Heart left ventricle (tissue), 13 donors: ENCODE measurements at regions not wholly inside any gene's neighbourhood (a gene's known extent, or its start where the extent isn't known, plus 50 kb on each side); places are given as distances from the start of the nearest gene placed in this dataset.

ENCODE experiments used
- CTCF ChIP-seq, 12 donors: fragments of 200-600 bp; sonication (generic) in 4 of 12; IDR thresholded peaks; one replicate each; pipeline versions ENCODE4 v1.5.0 to v1.8.0; 2018 to 2022; ENCODE audit warnings: antibody characterized with exemption in 12 of 12, mild to moderate bottlenecking in 5 of 12
- POLR2A ChIP-seq, 2 donors: fragments of 450-650 bp; IDR thresholded peaks; one replicate each; pipeline ENCODE4 v1.6.1; 2017; ENCODE audit warnings: antibody characterized with exemption in 2 of 2, mild to moderate bottlenecking in 2 of 2, moderate library complexity in 2 of 2
- donor health status: ischemic (EF 13 %, LVEDD 7.1; RV severe dilation, severe dysfunction).
- donor health status: DM: no; HTN: yes; CAD: no.
- donor health status: DM: no; HTN: no; CAD: no.
- donor health status: ischemic (EF 25% LVEDD 6.9; RV normal size, moderate dysfunction).
- donor health status: ischemic (EF 25% LVEDD 5.7; RV mildly dilated, moderate dysfunction).
- donor health status: ischemic (EF 35%, LVEDD 5.7; RV mildly dilated, moderate dysfunction).
- donor health status: nonischemic (EF 11% LVEDD 7.7; RV severe dilation, severe dysfunction).
- donor health status: DM: yes; HTN: yes; CAD: no.
- donor health status: PGD.
- donor health status: ischemic (EF 29% LVEDD 5.4; RV normal size, mild dysfunction).
- donor health status: nonischemic (EF 23%, LVEDD 6.1; RV moderate dilation, normal function).

GRCh38 chr5:166013415-166013814 lies 2278.0 kb upstream of the WWC1 start:
- TF ChIP-seq CTCF (IDR thresholded peaks at IDR 0.05), result no peak
- no peak for TF ChIP-seq POLR2A (IDR thresholded peaks at IDR 0.05)
